IPS-NIHi7 (cell line): ENCODE measurements at regions not wholly inside any gene's neighbourhood (a gene's known extent, or its start where the extent isn't known, plus 50 kb on each side); places are given as distances from the start of the nearest gene placed in this dataset.

ENCODE experiments used
- DNase-seq: peaks from one replicate; pipeline ENCODE4 v3.0.0; 2012; ENCODE audit warnings: mixed read lengths; ENCODE audit errors: extremely low spot score

DNA sequence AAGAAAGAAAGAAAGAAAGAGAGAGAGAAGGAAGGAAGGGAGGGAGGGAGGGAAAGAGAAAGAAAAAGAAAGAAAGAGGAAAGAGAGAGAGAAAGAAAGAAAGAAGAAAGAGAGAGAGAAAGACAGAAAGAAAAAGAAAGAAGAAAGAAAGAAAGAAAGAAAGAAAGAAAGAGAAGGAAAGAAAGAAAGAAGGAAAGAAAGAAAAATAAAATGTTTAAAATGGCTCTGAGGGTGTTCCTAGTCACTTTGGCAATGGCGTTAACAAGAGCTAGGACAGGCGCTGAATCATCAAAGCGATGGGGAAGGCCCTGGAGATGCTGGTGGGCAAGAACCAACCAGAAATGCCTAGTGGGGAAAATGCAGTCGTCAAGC is 77.8 kb upstream of the GPC1 start:
- no peak for DNase-seq

- DNase-seq, result no peak
Observed at GRCh38 chr2:240358080-240358479, 77.4 kb upstream of the GPC1 start.

DNA sequence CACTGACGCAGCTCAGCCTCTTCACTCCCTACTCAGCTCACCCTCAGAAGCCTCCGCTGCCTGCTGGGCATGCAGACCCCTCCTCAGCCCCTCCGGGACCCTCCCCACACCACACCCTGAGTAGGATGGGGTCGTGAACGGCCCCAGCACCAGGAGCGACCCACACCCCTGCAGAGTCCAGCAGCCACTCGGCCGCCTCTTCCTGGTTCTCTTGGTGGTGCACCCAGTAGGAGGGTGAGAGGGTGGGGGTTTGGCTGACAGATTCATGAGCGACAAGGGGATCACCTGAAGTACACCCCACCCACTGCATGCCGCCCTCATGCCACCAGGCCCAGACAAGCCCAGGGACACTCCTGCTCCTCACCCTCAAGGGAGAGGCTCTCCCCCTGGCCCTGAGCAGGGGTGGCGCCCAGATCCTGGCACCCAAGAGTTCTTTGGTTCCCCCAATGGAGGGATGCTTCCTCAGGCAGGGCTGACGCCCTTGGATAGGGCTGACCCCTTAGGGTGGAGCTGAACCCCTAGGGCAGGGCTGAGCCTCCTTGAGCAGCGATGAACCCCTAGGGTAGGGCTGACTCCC is 76.6 kb upstream of the GPC1 start:
- DNase-seq, result no peak

DNA sequence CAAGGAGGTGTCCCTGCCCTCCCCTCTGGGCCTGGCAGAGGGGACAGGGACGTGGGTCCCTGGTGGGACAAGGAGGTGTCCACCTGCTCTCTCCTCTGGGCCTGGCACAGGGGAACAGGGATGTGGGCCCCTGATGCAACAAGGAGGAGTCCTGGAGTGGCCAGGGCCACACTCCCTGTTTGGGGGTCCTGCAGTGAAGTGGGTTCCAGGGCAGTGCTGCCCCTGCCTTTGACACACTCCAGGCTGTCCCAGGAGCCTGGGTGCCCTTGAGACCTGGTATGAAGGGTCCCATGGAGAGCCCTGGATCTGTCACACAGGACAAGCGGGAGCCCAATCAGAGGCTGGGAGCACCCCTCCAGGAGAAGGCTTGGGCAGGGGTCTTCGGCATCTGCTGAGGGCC is 75.8 kb upstream of the GPC1 start:
- DNase-seq, result no peak

DNA sequence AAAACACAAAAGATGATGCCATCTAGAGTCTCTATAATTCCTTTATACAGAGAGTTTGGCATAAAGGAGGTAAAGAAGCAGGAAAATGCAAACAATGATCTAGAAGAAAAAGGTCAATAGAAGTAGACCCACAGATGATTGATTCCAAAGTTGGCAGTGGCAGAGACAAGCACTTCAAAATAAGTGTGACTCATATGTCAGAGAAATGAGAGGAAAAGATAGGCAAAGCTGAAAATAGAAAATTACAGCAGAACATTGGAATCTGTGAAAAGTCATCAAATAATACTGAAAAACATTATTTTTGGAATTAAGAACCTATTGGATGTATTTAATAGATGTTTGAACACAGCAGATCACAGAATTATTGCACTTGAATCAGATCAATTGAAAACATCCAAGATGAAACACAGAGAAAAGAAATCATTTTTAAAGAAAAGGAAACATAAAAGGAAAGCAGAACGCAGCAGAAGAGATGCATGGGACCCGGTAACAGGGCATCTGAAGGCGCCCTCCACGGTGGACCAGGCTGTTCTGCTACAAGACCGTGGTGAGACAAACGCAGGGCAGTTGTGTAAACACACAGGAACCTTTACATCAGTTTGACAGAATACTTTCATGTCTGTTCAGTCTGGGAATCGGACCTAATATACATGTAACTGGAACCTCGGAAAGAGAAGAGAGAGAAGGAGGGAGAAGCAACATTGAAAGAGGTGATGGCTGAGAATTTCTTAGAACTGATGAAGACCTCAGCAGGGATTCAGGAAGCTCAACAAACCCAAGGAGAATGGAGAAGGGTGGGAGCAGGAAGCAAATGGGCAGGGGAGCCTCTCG is 74.6 kb upstream of the GPC1 start:
- no peak for DNase-seq

DNA sequence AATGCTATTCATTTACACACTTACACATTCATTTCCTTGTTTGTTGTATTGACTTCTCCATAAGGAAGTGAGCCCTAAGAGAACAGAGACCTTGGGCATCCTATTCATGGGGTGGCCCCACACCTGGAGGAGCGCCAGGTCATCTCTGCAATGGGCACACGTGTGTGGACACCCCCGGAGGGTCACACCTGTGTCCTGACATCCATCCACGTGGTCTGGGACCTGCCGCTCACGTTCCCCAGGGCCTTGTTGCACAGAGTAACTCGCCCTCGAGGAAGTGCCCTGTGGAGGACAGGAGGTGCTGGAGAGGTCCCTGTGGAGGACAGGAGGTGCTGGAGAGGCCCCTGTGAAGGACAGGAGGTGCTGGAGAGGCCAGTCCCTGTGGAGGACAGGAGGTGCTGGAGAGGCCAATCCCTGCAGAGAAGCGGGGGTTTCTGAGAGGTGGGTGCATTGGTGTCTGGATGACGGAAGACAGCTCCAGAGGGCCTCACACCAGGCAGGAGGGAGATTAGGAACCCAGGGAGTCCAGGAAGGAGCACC is 73.2 kb upstream of the GPC1 start:
- DNase-seq, result no peak

GRCh38 chr2:240362826-240363745 is 72.4 kb upstream of the GPC1 start:
- DNase-seq, result no peak

- DNase-seq, result no peak
Observed at GRCh38 chr2:240363746-240364581, 71.5 kb upstream of the GPC1 start.

DNA sequence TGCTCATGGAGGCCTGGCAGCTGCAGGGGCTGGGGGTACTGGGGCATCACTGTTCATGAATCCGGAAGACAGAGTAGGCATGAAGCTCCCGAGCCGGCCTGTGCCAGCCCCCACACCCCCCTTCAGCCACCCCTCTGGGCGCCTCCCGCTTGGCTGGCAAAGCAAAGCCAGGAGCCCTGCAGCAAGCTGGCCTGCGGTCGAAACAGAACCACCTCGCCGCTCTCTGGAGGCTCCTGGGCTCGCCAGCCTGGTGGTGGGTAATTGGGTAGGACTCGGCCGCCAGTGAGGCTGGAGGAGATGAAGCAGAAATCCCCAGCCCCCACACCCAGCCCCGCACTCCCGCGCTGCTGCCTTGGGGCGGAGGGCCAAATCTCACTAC is 70.9 kb upstream of the GPC1 start:
- DNase-seq, result no peak

DNA sequence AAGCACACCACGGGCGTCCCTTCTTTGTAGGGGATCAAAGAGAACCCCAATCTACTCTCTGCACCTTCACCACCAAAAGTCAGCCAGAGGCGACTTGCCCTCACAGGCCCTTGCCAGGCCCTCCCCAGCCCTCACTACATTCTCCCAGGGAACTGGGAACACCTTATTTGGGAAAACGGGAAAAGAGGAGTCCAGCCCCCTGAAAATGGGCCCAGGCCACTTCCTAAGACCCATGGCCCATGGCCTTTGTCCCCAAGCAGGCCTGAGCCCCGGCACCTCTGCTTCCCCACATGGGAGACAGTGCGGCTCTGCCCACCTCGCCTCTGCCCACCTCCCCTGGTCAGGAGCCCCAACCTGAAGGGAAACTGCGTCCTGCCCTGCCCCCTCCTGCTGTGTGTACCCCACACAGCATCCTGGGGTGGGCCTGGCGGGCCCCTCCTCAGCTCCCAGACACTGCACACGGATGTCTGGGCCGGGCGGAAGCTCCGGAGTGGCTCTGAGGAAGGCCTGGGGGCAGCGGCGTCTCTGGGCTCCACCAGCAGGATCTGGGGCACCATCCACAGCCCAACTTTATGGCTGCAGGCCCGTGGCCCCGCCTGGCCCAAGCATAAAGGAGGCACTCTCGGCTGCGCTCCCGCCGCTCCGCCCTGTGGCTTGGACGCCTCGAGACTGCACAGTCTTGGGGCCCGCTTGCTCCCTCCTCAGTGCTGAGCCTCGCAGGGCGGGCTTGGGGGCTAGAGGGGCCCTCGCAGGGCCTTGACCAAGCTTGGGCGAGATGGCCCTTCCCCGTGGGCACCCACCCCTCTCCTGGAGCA is 70.3 kb upstream of the GPC1 start:
- no peak for DNase-seq

DNA sequence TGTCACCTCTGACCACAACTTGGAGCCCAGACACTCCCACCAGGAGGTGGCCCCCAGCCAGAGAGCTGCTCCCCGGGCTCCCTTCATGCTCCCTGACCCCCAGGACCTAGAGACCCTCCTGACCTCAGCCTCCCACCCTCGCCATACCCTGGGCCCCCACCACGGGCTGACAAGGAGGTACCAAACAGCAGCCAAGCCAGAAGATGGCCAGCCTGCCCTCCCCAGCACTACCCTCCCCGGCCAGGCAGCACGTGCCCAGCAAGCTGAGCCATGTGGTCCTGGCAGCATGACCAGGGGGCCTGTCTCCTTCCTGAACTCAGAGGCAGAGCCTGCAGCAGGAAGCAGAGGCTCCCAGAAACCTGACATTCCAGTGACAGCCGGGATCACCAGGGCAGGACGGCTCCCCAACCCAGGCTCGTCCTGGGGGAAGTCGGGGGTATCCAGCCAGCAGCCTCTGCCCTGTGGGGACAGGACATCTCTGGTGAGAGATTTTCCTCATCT is 69.4 kb upstream of the GPC1 start:
- DNase-seq, result no peak

- no peak for DNase-seq
Observed at GRCh38 chr2:240366901-240367300, 68.6 kb upstream of the GPC1 start.

DNA sequence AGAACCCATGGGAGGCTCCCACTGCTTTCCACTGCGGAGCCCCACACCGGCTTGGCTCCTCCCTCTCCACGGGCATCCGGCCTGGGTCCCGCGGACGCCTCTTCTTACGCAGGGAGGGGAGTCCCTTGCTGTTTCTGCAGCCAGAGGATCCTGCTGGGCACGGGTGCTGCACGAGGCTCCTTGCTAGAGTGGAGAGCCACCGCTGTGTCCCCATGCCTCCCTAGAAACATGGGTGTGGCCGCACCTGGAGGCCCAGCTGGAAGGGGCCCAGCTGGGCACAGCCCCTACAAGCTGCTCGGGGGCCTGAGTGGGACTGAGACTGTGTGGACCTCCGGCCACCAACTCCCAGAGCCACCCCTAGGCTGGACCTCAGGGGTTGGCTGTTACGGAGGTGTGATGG is 67.7 kb upstream of the GPC1 start:
- DNase-seq, result no peak

DNA sequence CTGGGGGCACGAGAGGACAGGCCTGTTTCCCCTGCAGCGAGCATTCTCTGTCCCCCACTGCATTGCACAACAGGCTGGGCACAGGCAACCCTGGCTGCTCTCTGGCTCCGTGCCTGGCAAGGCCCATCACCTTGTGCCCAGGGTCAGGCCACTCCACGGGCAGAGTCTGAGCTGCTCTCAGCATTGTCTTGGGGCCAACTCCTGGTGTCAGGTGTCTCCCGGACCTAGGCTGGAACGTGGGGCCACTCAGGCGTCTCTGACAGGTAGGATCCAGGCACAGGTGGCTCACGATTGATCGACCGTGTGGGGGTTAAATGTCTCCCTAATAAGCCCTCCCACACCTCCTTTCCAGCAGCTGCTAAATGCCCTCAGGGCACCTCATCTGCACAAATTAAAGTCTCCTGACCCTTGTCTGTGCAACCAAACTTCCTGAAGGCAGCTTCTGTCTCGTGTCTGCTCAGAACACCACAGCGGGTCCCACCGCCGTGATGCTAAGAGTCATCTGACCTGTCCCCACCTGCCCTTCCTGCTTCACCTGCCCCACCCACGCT is 66.6 kb upstream of the GPC1 start:
- DNase-seq, result no peak

DNA sequence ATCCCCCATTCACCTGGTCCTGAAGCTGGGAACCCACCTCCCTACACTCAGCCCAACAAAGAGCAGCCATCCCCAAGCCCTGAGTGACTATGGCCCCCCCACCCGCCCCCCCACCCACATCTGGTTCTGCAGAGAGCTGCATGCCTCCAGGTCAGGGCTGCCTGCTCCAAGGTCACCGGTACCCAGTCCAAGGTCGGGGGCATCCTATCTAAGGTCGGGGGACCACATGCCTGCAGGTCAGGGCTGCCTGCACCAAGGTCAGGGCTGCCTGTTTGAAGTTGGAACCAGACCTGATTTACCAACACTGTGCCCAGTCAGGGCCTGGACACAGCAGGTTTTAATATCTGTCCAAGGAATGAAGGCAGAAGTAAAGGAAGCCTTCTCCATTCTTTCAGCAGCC is 66.1 kb upstream of the GPC1 start:
- DNase-seq, result no peak

- DNase-seq, result no peak
Observed at GRCh38 chr2:240369801-240370585, 65.5 kb upstream of the GPC1 start.

DNA sequence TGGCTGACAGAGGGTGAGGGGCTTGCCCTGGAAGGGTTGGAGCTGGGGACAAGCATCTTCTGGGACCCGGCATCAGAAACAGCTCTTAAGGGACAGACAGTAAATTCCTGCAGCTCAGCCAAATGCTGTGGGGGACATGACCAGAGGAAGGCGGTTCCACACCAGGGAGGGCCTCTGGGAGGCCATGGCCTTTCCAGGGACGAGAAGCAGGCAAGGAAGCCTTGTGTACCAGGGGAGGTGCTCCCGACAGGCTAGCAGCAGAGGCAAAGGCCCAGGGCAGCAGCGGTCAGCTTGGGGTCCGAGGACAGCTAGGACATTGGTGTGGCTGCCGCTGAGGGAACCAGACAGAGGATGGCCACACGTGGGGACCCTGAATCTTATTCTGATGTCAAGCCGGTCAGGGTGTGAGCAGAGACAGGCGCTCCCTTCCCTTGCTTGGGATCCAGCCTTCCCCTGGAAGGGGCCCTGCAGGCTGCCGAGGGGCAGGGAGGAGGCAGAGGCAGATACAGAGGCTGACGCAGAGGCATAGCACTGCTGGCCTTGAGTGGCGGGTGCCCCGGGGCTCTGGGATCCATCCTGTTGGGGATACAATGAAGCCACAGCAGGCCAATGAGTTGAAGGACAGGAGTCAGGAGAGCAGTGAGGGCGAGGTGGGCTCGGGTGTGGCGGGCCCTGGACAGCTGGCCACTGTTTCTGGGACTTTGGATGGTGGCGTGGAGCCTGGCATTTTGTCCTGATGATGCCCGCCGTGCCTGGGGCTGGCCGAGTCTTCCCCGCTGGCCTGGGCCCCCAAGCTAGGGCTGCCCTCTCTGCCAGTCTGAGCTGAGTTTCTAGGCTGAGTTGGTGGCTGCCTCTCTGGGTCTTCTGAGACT is 64.1 kb upstream of the GPC1 start:
- DNase-seq, result no peak

GRCh38 chr2:240372101-240372500 is 63.4 kb upstream of the GPC1 start:
- no peak for DNase-seq
